Tibial nerve (tissue), 4 donors: ENCODE measurements at regions not wholly inside any gene's neighbourhood (a gene's known extent, or its start where the extent isn't known, plus 50 kb on each side); places are given as distances from the start of the nearest gene placed in this dataset.

ENCODE experiments used
- DNase-seq, 2 donors: peaks; one replicate each; pipeline ENCODE4 v3.0.0-alpha.2; 2019; ENCODE audit warnings: low spot score in 2 of 2
- H3K27ac ChIP-seq, 4 donors: fragments of 200-600 bp; sonication (generic) in 3 of 4; one replicate each; pipeline ENCODE4 v1.5.1; 2017 to 2019; ENCODE audit warnings: mild to moderate bottlenecking in 1 of 4
- H3K27me3 ChIP-seq, 2 donors: fragments of 200-600 bp; sonication (generic) in 1 of 2; one replicate each; pipeline versions ENCODE4 v1.5.1 to v1.6.0; 2017 to 2019
- H3K36me3 ChIP-seq, 3 donors: fragments of 200-600 bp; sonication (generic); one replicate each; pipeline ENCODE4 v1.5.1; 2018 to 2019
- H3K4me1 ChIP-seq, 4 donors: fragments of 200-600 bp; sonication (generic) in 3 of 4; one replicate each; pipeline ENCODE4 v1.5.1; 2017 to 2019
- H3K4me3 ChIP-seq, 4 donors: fragments of 200-600 bp; sonication (generic) in 3 of 4; one replicate each; pipeline ENCODE4 v1.5.1; 2017 to 2019; ENCODE audit warnings: mild to moderate bottlenecking in 1 of 4, moderate library complexity in 1 of 4
- H3K9me3 ChIP-seq, 4 donors: fragments of 200-600 bp; sonication (generic) in 3 of 4; one replicate each; pipeline ENCODE4 v1.5.1; 2017 to 2019
- CTCF ChIP-seq, 5 experiments: fragments of 200-600 bp in 3 of 5; fragments of 450-650 bp in 2 of 5; sonication (generic) in 3 of 5; IDR thresholded peaks; one replicate each; pipeline ENCODE4 v1.5.1; 2016 to 2019; ENCODE audit warnings: antibody characterized with exemption in 5 of 5, mild to moderate bottlenecking in 3 of 5, moderate library complexity in 2 of 5
- EP300 ChIP-seq, 2 donors: sonication (generic); formaldehyde crosslinking; IDR thresholded peaks; one replicate each; pipeline ENCODE4 v1.6.1; 2017; ENCODE audit warnings: antibody characterized with exemption in 2 of 2, mild to moderate bottlenecking in 1 of 2
- POLR2A ChIP-seq, 2 donors: fragments of 450-650 bp; IDR thresholded peaks; one replicate each; pipeline ENCODE4 v1.6.1; 2017; ENCODE audit warnings: antibody characterized with exemption in 2 of 2, mild to moderate bottlenecking in 2 of 2, moderate library complexity in 2 of 2
- WGBS, 2 donors: methylation state at CpG; one replicate each; pipeline ENCODE4 v1.1.5; 2018; 5-methylcytosine and 5-hydroxymethylcytosine counted together

- H3K9me3 ChIP-seq, result no peaks in the 10 kb centered on the region
- no peak for DNase-seq
- H3K36me3 ChIP-seq, result no peaks in the 10 kb centered on the region
- 74 to 82% methylated on average over 6 of the region's 6 CpGs for WGBS, 2 donors
- no peaks in the 10 kb centered on the region for H3K4me1 ChIP-seq
- H3K27ac ChIP-seq, result no peak overlapping the region
- TF ChIP-seq EP300 (IDR thresholded peaks at IDR 0.05) (no peak), CTCF (IDR thresholded peaks at IDR 0.05) (no peak), POLR2A (IDR thresholded peaks at IDR 0.05) (no peak)
- no peaks in the 10 kb centered on the region for H3K27me3 ChIP-seq
- no peak overlapping the region for H3K4me3 ChIP-seq
Observed at GRCh38 chr3:132222868-132223538, 94.2 kb upstream of the ACP3 start.

DNA sequence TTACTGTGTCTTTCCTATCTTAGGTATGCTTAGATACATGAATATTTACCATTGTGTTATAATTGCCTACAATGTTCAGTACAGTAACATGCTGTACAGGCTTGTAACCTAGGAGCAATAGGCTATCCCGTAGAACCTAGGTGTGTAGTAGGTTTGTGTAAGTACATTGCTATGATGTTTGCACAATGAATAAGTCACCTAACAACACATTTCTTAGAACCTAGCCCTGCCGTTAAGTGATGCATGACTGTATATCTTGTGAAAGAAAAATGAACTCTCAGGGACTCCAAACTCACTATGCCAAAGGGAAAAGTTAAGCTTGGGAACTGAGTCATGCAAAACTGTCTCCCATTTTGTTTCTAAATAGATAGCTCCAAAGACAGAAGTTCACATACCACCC, 91.5 kb upstream of the ACP3 start:
- no peaks in the 10 kb centered on the region for H3K27me3 ChIP-seq
- H3K27ac ChIP-seq, result no peak overlapping the region
- no peak for TF ChIP-seq CTCF (IDR thresholded peaks at IDR 0.05)
- TF ChIP-seq POLR2A (IDR thresholded peaks at IDR 0.05), result no peak
- no peak for TF ChIP-seq EP300 (IDR thresholded peaks at IDR 0.05)
- H3K36me3 ChIP-seq, result no peaks in the 10 kb centered on the region
- WGBS, 2 donors, result 66 to 92% methylated on average over 2 of the region's 2 CpGs
- H3K4me1 ChIP-seq, result no peaks in the 10 kb centered on the region
- H3K9me3 ChIP-seq, result no peaks in the 10 kb centered on the region
- H3K4me3 ChIP-seq, result no peak overlapping the region
- no peak for DNase-seq

DNA sequence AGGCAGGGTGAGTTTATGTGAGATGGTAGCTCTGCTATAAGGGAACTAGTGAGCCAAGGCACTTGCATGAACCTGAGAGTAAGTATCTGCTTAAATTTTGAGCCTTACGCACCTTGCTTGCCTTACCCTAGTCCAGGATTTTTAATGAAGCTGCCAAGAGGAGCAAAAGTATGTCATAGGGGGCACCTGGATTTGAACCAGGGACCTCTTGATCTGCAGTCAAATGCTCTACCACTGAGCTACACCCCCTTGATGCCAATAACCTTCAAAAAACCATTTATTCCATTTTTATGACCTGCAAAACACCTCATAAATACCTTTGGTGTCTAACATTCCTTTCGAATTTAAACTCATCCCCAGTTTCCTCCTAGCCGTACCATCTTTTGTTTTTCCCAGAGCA, 88.3 kb upstream of the ACP3 start:
- Histone ChIP-seq H3K9me3 (no peaks in the 10 kb centered on the region), H3K4me1 (no peaks in the 10 kb centered on the region), H3K27me3 (no peaks in the 10 kb centered on the region), H3K27ac (no peak overlapping the region), H3K36me3 (no peaks in the 10 kb centered on the region), H3K4me3 (no peak overlapping the region)
- WGBS, 2 donors, result 47 to 57% methylated on average over 3 of the region's 3 CpGs
- DNase-seq, result no peak
- TF ChIP-seq POLR2A (IDR thresholded peaks at IDR 0.05), result no peak
- TF ChIP-seq EP300 (IDR thresholded peaks at IDR 0.05), result no peak
- no peak for TF ChIP-seq CTCF (IDR thresholded peaks at IDR 0.05)

GRCh38 chr3:132229641-132230040, 87.6 kb upstream of the ACP3 start:
- no peak for DNase-seq
- H3K27ac ChIP-seq, result no peak overlapping the region
- H3K36me3 ChIP-seq, result no peaks in the 10 kb centered on the region
- TF ChIP-seq EP300 (IDR thresholded peaks at IDR 0.05) (no peak), POLR2A (IDR thresholded peaks at IDR 0.05) (no peak), CTCF (IDR thresholded peaks at IDR 0.05) (no peak)
- no peaks in the 10 kb centered on the region for H3K9me3 ChIP-seq
- 83 to 85% methylated on average over 2 of the region's 2 CpGs for WGBS, 2 donors
- H3K27me3 ChIP-seq, result no peaks in the 10 kb centered on the region
- no peak overlapping the region for H3K4me3 ChIP-seq
- H3K4me1 ChIP-seq, result no peaks in the 10 kb centered on the region

GRCh38 chr3:132230156-132231000, 86.8 kb upstream of the ACP3 start:
- TF ChIP-seq EP300 (IDR thresholded peaks at IDR 0.05) (no peak), CTCF (IDR thresholded peaks at IDR 0.05) (no peak), POLR2A (IDR thresholded peaks at IDR 0.05) (no peak)
- Histone ChIP-seq H3K27me3 (no peaks in the 10 kb centered on the region), H3K9me3 (no peaks in the 10 kb centered on the region), H3K4me3 (no peak overlapping the region), H3K4me1 (no peaks in the 10 kb centered on the region), H3K36me3 (no peaks in the 10 kb centered on the region), H3K27ac (no peak overlapping the region)
- DNase-seq, result no peak
- 85 to 92% methylated on average over 8 of the region's 8 CpGs for WGBS, 2 donors
